PC-9 (cell line): ENCODE measurements at regions not wholly inside any gene's neighbourhood (a gene's known extent, or its start where the extent isn't known, plus 50 kb on each side); places are given as distances from the start of the nearest gene placed in this dataset.

ENCODE experiments used
- BruUV-seq: library from RNA; stranded (reverse); fragments of 400-500 nt; replicated peaks from 2 replicates; lab custom pipeline; 2021; lab: Mats Ljungman, UMichigan
- CTCF ChIA-PET: fragments of 300-600 bp; sonication (Branson Sonifier 250); formaldehyde crosslinking; loops from one replicate; lab custom pipeline; 2022; ENCODE audit warnings: antibody characterized with exemption; lab: Charles Lee
- POLR2A ChIA-PET: fragments of 300-600 bp; sonication (Branson Sonifier 250); formaldehyde crosslinking; loops from one replicate; lab custom pipeline; 2022; ENCODE audit warnings: antibody characterized with exemption; ENCODE audit not compliant: unreplicated experiment; lab: Charles Lee
- DNase-seq, 2 experiments: peaks; one replicate each; pipeline versions ENCODE4 v3.0.0 to v3.0.0-alpha.2; 2015 to 2022; ENCODE audit warnings: mixed read lengths in 1 of 2
- H2AFZ ChIP-seq: fragments of 200-600 bp; sonication (generic); 2 replicates; pipeline ENCODE4 v1.8.1; 2017; ENCODE audit warnings: antibody characterized with exemption
- H3F3A ChIP-seq: fragments of 200-600 bp; sonication (generic); 2 replicates; pipeline ENCODE4 v1.8.1; 2017; ENCODE audit warnings: antibody characterized with exemption, mild to moderate bottlenecking, low read depth; ENCODE audit not compliant: insufficient read depth
- H3K27ac ChIP-seq: fragments of 200-600 bp; sonication (generic); 2 replicates; pipeline ENCODE4 v1.6.1; 2016; ENCODE audit warnings: mixed run types
- H3K27me3 ChIP-seq: fragments of 200-600 bp; sonication (generic); 2 replicates; pipeline ENCODE4 v1.6.1; 2016; ENCODE audit warnings: low read depth, mixed run types; ENCODE audit not compliant: insufficient read depth
- H3K36me3 ChIP-seq: fragments of 200-600 bp; sonication (generic); 2 replicates; pipeline ENCODE4 v1.6.1; 2016; ENCODE audit warnings: low read depth, mixed run types
- H3K4me1 ChIP-seq: fragments of 200-600 bp; sonication (generic); replicated peaks from 2 replicates; pipeline ENCODE4 v1.6.1; 2016; ENCODE audit warnings: mixed run types; ENCODE audit not compliant: insufficient read depth
- H3K4me2 ChIP-seq: fragments of 200-600 bp; sonication (generic); 2 replicates; pipeline ENCODE4 v1.6.1; 2017; ENCODE audit warnings: mixed run types
- H3K4me3 ChIP-seq: fragments of 200-600 bp; sonication (generic); 2 replicates; pipeline ENCODE4 v1.6.1; 2016; ENCODE audit warnings: mixed run types
- H3K79me2 ChIP-seq: fragments of 200-600 bp; sonication (generic); 2 replicates; pipeline ENCODE4 v1.6.1; 2017; ENCODE audit warnings: low read depth, mixed run types
- H3K9me2 ChIP-seq: fragments of 200-600 bp; sonication (generic); 2 replicates; pipeline ENCODE4 v1.8.1; 2017; ENCODE audit warnings: mild to moderate bottlenecking; ENCODE audit not compliant: insufficient read depth
- H3K9me3 ChIP-seq: fragments of 200-600 bp; sonication (generic); 2 replicates; pipeline ENCODE4 v1.8.1; 2016; ENCODE audit warnings: low read depth; ENCODE audit not compliant: insufficient read depth
- H4K20me1 ChIP-seq: fragments of 200-600 bp; sonication (generic); 2 replicates; pipeline ENCODE4 v1.8.1; 2017; ENCODE audit not compliant: insufficient read depth
- CTCF ChIP-seq: fragments of 200-600 bp; sonication (generic); conservative IDR thresholded peaks from 2 replicates; pipeline ENCODE4 v1.6.1; 2017; ENCODE audit warnings: mixed run types, antibody characterized with exemption, mild to moderate bottlenecking, moderate library complexity
- EZH2 ChIP-seq: fragments of 200-600 bp; sonication (generic); IDR thresholded peaks from 2 replicates; pipeline ENCODE4 v1.8.0; 2017; ENCODE audit warnings: antibody characterized with exemption, low read depth
- intact Hi-C: fragments of 100-400 bp; cut with micrococcal nuclease; formaldehyde crosslinking; loops from one replicate; pipeline ENCODE4 v1.10.0; 2022; ENCODE audit not compliant: unreplicated experiment

GRCh38 chr1:199752688-199753027 lies 274.9 kb upstream of the NR5A2 start:
- no peaks in the 10 kb centered on the region for H3F3A ChIP-seq
- no peaks in the 10 kb centered on the region for H3K36me3 ChIP-seq
- no peak overlapping the region for H3K4me3 ChIP-seq
- intact Hi-C loops, result no loop called here
- H3K79me2 ChIP-seq, result no peaks in the 10 kb centered on the region
- no peak overlapping the region for H2AFZ ChIP-seq
- no peaks in the 10 kb centered on the region for H3K27me3 ChIP-seq
- no peaks in the 10 kb centered on the region for H3K9me2 ChIP-seq
- DNase-seq, result no peak
- TF ChIP-seq CTCF (no peak), EZH2 (no peak)
- no peaks in the 10 kb centered on the region for H4K20me1 ChIP-seq
- POLR2A ChIA-PET, result no interaction called here
- CTCF ChIA-PET, result no interaction called here
- no peak overlapping the region for H3K4me2 ChIP-seq
- H3K4me1 ChIP-seq, result peaks cover 4% of the 10 kb centered on the region
- peaks cover 6% of the 10 kb centered on the region for H3K9me3 ChIP-seq
- no peak overlapping the region for H3K27ac ChIP-seq
- BruUV-seq, result no TSS peak

GRCh38 chr1:199753513-199753912 lies 274.0 kb upstream of the NR5A2 start:
- CTCF ChIA-PET, result no interaction called here
- intact Hi-C loops, result no loop called here
- no peaks in the 10 kb centered on the region for H3K27me3 ChIP-seq
- H3K4me3 ChIP-seq, result no peak overlapping the region
- peaks cover 12% of the 10 kb centered on the region for H3K4me1 ChIP-seq
- H3F3A ChIP-seq, result peaks cover 8% of the 10 kb centered on the region
- H2AFZ ChIP-seq, result no peak overlapping the region
- POLR2A ChIA-PET, result no interaction called here
- TF ChIP-seq CTCF, result no peak
- TF ChIP-seq EZH2, result no peak
- no peak overlapping the region for H3K27ac ChIP-seq
- DNase-seq, result no peak
- BruUV-seq, result no TSS peak
- H3K79me2 ChIP-seq, result no peaks in the 10 kb centered on the region
- peaks cover 11% of the 10 kb centered on the region for H3K9me3 ChIP-seq
- no peaks in the 10 kb centered on the region for H3K9me2 ChIP-seq
- no peaks in the 10 kb centered on the region for H3K36me3 ChIP-seq
- H4K20me1 ChIP-seq, result no peaks in the 10 kb centered on the region
- H3K4me2 ChIP-seq, result no peak overlapping the region

GRCh38 chr1:199756066-199756465 lies 271.4 kb upstream of the NR5A2 start:
- Histone ChIP-seq H3K36me3 (no peaks in the 10 kb centered on the region), H3K27me3 (no peaks in the 10 kb centered on the region), H2AFZ (no peak overlapping the region), H4K20me1 (no peaks in the 10 kb centered on the region), H3K9me3 (peaks cover 13% of the 10 kb centered on the region), H3K27ac (no peak overlapping the region), H3K4me1 (peaks cover 28% of the 10 kb centered on the region), H3K9me2 (no peaks in the 10 kb centered on the region), H3K79me2 (no peaks in the 10 kb centered on the region), H3K4me2 (no peak overlapping the region), H3K4me3 (no peak overlapping the region), H3F3A (peaks cover 23% of the 10 kb centered on the region)
- intact Hi-C loops, result no loop called here
- no TSS peak for BruUV-seq
- no peak for DNase-seq
- ChIA-PET CTCF (interaction anchor here (0.6 kb wide), 1 partner anchor 39 kb away, joined by 3 read pairs; no protein-coding TSS in a partner anchor), POLR2A (no interaction called here)
- TF ChIP-seq CTCF (no peak), EZH2 (no peak)
